Astrocyte of the spinal cord (primary cell): ENCODE measurements at regions not wholly inside any gene's neighbourhood (a gene's known extent, or its start where the extent isn't known, plus 50 kb on each side); places are given as distances from the start of the nearest gene placed in this dataset.

Source experiments
- DNase-seq: peaks from one replicate; pipeline ENCODE4 v3.0.0; 2011; ENCODE audit warnings: low read depth, low spot score
- H3K4me3 ChIP-seq: 2 replicates; pipeline ENCODE4 v1.5.1; 2011; ENCODE audit warnings: low read depth, mild to moderate bottlenecking, low read length, moderate library complexity
- in situ Hi-C: cut with HindIII; loops from 2 replicates; pipeline ENCODE4 v1.10.0; 2017; ENCODE audit warnings: low sequenced_read_pairs
- TF ChIP-seq, protein P1 (sequence below): IDR thresholded peaks from 2 replicates; pipeline ENCODE4 v1.5.1; 2012; ENCODE audit warnings: low read depth, mild to moderate bottlenecking, low read length, inconsistent platforms

- in situ Hi-C loops, result no loop called here
Observed at GRCh38 chr20:7748624-7749023, 191.6 kb downstream of the HAO1 start.

DNA sequence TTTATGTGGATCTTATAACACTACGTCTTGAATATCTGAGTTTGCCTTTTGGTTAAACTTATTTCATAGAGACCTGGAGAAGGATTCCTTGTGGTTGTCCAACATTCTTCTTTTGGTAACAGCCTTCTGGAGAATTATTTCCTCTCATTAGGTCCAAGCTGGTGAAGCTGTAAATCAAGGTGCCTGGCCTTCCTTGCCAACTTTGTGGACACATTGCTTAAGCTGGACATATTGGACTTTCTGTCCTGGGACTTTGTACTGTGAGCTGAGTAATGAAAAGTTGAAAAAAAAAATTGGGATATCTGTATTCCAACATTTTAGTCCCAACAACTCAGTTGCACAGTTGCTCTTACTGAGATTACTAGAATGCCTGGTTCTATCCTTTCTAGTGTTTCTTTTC, 186.2 kb downstream of the HAO1 start:
- TF ChIP-seq, protein P1, sequence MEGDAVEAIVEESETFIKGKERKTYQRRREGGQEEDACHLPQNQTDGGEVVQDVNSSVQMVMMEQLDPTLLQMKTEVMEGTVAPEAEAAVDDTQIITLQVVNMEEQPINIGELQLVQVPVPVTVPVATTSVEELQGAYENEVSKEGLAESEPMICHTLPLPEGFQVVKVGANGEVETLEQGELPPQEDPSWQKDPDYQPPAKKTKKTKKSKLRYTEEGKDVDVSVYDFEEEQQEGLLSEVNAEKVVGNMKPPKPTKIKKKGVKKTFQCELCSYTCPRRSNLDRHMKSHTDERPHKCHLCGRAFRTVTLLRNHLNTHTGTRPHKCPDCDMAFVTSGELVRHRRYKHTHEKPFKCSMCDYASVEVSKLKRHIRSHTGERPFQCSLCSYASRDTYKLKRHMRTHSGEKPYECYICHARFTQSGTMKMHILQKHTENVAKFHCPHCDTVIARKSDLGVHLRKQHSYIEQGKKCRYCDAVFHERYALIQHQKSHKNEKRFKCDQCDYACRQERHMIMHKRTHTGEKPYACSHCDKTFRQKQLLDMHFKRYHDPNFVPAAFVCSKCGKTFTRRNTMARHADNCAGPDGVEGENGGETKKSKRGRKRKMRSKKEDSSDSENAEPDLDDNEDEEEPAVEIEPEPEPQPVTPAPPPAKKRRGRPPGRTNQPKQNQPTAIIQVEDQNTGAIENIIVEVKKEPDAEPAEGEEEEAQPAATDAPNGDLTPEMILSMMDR, result no peak
- in situ Hi-C loops, result no loop called here
- H3K4me3 ChIP-seq, result no peak overlapping the region
- peak; percentile 19 for DNase-seq

More at GRCh38 chr20:7748624-7749023, 191.6 kb downstream of the HAO1 start:
- TF ChIP-seq, protein P1, result no peak
- H3K4me3 ChIP-seq, result no peak overlapping the region
- DNase-seq, result no peak

- no peak overlapping the region for H3K4me3 ChIP-seq
- in situ Hi-C loops, result no loop called here
- TF ChIP-seq, protein P1, result no peak
- DNase-seq, result peak; percentile 51
Observed at GRCh38 chr20:7758406-7758805, 181.9 kb downstream of the HAO1 start.

GRCh38 chr20:7760247-7761031, 179.8 kb downstream of the HAO1 start:
- no peak for DNase-seq
- TF ChIP-seq, protein P1, result no peak
- no peak overlapping the region for H3K4me3 ChIP-seq
- in situ Hi-C loops, result no loop called here

DNA sequence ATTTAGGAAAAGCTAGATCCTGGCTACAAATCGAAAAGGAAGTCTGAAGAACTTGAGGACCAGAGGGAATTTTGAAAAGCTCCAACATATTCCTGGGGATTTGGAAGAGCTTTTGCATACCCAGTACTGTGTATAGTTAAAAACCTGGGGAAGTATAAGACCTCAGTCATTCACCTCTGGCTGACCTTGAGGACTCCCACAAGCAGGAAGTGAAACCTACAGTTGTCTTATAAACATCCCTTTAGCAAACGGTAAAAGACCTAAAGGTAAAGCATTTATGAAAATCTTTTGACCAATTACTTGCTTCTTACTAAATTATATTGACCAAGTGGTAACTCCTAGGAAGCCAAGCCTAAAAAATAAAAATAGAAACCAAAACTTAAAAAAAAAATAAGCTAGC, 175.0 kb downstream of the HAO1 start:
- in situ Hi-C loops, result no loop called here
- TF ChIP-seq, protein P1, result no peak
- DNase-seq, result no peak
- no peak overlapping the region for H3K4me3 ChIP-seq

GRCh38 chr20:7770046-7770445, 170.2 kb downstream of the HAO1 start:
- no peak for DNase-seq
- H3K4me3 ChIP-seq, result no peak overlapping the region
- TF ChIP-seq, protein P1, result no peak
- in situ Hi-C loops, result no loop called here
